HCT116 (cell line): ENCODE measurements at regions not wholly inside any gene's neighbourhood (a gene's known extent, or its start where the extent isn't known, plus 50 kb on each side); places are given as distances from the start of the nearest gene placed in this dataset.

Experiments
- ATAC-seq: fragments of 200-7000 bp; cut with Tn5 transposase; 2 replicates; pipeline ENCODE4 v1.9.1; 2020; ENCODE audit warnings: mild to moderate bottlenecking, moderate library complexity
- BruUV-seq: library from RNA; stranded (reverse); fragments of 400-500 nt; replicated peaks from 2 replicates; lab custom pipeline; 2021; lab: Mats Ljungman, UMichigan
- CTCF ChIA-PET: fragments of 300-600 bp; sonication (Branson Sonifier 250); formaldehyde crosslinking; loops from one replicate; lab custom pipeline; 2021; ENCODE audit warnings: antibody characterized with exemption; lab: Charles Lee
- POLR2A ChIA-PET: fragments of 300-600, 350-600 bp; sonication (Branson Sonifier 250); formaldehyde crosslinking; loops from one replicate; lab custom pipeline; 2021; ENCODE audit warnings: antibody characterized with exemption; lab: Charles Lee
- RAD21 ChIA-PET, 2 experiments: fragments of 300-600 bp; sonication (Branson Sonifier 250); formaldehyde crosslinking; loops; one replicate each; lab custom pipeline; 2023; ENCODE audit warnings: low total read pairs in 2 of 2; ENCODE audit not compliant: uncharacterized antibody in 2 of 2, unreplicated experiment in 2 of 2, low non-redundant PET in 1 of 2; lab: Charles Lee
- DNase-seq: peaks from one replicate; pipeline ENCODE4 v3.0.0-alpha.2; 2010; ENCODE audit warnings: low read depth, low spot score
- H2AFZ ChIP-seq: fragments of 200-600 bp; shearing (Covaris generic), sonication (generic); 2 replicates; pipeline ENCODE4 v1.6.1; 2017; ENCODE audit warnings: low read depth, mixed run types, mixed read lengths, antibody characterized with exemption, low read length; ENCODE audit not compliant: poor library complexity, severe bottlenecking
- H3K27ac ChIP-seq: 2 replicates; pipeline ENCODE4 v1.5.1; 2012; ENCODE audit warnings: low read depth, low read length
- H3K27me3 ChIP-seq: fragments of 200-600 bp; sonication (generic); 2 replicates; pipeline ENCODE4 v1.6.1; 2016; ENCODE audit warnings: mixed run types, low read length, mixed read lengths; ENCODE audit not compliant: insufficient read depth
- H3K36me3 ChIP-seq, 2 experiments: fragments of 200-500 bp in 1 of 2; fragments of 200-600 bp in 1 of 2; sonication (Bioruptor generic) in 1 of 2; sonication (generic) in 1 of 2; 2 replicates each; pipeline versions ENCODE4 v1.5.1 to v1.6.1; 2014 to 2016; ENCODE audit warnings: low read length in 2 of 2, inconsistent platforms in 1 of 2, mixed read lengths in 1 of 2, mixed run types in 1 of 2; ENCODE audit not compliant: insufficient read depth in 2 of 2, control insufficient read depth in 1 of 2
- H3K4me1 ChIP-seq, 2 experiments: fragments of 200-600 bp in 1 of 2; sonication (generic) in 1 of 2; 2 replicates each; pipeline versions ENCODE4 v1.5.1 to v1.6.1; 2012 to 2017; ENCODE audit warnings: low read length in 2 of 2, inconsistent platforms in 1 of 2, mild to moderate bottlenecking in 1 of 2, mixed read lengths in 1 of 2, mixed run types in 1 of 2, moderate library complexity in 1 of 2; ENCODE audit not compliant: insufficient read depth in 2 of 2, control insufficient read depth in 1 of 2
- H3K4me2 ChIP-seq: fragments of 200-600 bp; sonication (generic); 2 replicates; pipeline ENCODE4 v1.6.1; 2017; ENCODE audit warnings: mixed run types, low read length, mixed read lengths
- H3K4me3 ChIP-seq, 2 experiments: fragments of 200-600 bp in 1 of 2; sonication (generic) in 1 of 2; replicated peaks in 1 of 2; 2 replicates each; pipeline ENCODE4 v1.5.1; 2011 to 2016; ENCODE audit warnings: low read length in 2 of 2, control low read depth in 1 of 2, low read depth in 1 of 2, mild to moderate bottlenecking in 1 of 2, mixed read lengths in 1 of 2, mixed run types in 1 of 2
- H3K79me2 ChIP-seq: fragments of 200-600 bp; sonication (generic); 2 replicates; pipeline ENCODE4 v1.6.1; 2017; ENCODE audit warnings: mild to moderate bottlenecking, mixed run types, low read length, moderate library complexity, mixed read lengths; ENCODE audit not compliant: insufficient read depth
- H3K9ac ChIP-seq: fragments of 200-600 bp; sonication (generic); 2 replicates; pipeline ENCODE4 v1.6.1; 2016; ENCODE audit warnings: low read length, mixed read lengths
- H3K9me2 ChIP-seq: fragments of 200-600 bp; sonication (generic), shearing (Covaris generic); 2 replicates; pipeline ENCODE4 v1.6.1; 2017; ENCODE audit warnings: mixed run types, mild to moderate bottlenecking, moderate library complexity; ENCODE audit not compliant: insufficient read depth
- H3K9me3 ChIP-seq, 2 experiments: fragments of 200-500 bp in 1 of 2; fragments of 200-600 bp in 1 of 2; sonication (Bioruptor generic) in 1 of 2; sonication (generic) in 1 of 2; 2 replicates each; pipeline ENCODE4 v1.6.1; 2014 to 2017; ENCODE audit warnings: low read length in 2 of 2, mixed read lengths in 2 of 2, inconsistent platforms in 1 of 2, low read depth in 1 of 2, mild to moderate bottlenecking in 1 of 2, mixed run types in 1 of 2, moderate library complexity in 1 of 2; ENCODE audit not compliant: control insufficient read depth in 1 of 2, insufficient read depth in 1 of 2
- H4K20me1 ChIP-seq: fragments of 200-600 bp; sonication (generic), shearing (Covaris generic); 2 replicates; pipeline ENCODE4 v1.6.1; 2017; ENCODE audit warnings: mixed run types, mild to moderate bottlenecking, moderate library complexity; ENCODE audit not compliant: insufficient read depth
- EZH2 ChIP-seq: fragments of 200-600 bp; sonication (generic); IDR thresholded peaks from 2 replicates; pipeline ENCODE4 v1.6.1; 2017; ENCODE audit warnings: antibody characterized with exemption, mixed run types
- JUND ChIP-seq: IDR thresholded peaks from 2 replicates; pipeline ENCODE4 v1.6.1; 2012
- MAX ChIP-seq: IDR thresholded peaks from 2 replicates; pipeline ENCODE4 v1.6.1; 2012
- POLR2A ChIP-seq: IDR thresholded peaks from 2 replicates; pipeline ENCODE4 v1.7.0; 2011; ENCODE audit warnings: borderline replicate concordance; ENCODE audit not compliant: insufficient read depth, insufficient read length; ENCODE audit errors: extremely low read depth
- SIN3A ChIP-seq: IDR thresholded peaks from 2 replicates; pipeline ENCODE4 v1.6.1; 2012; ENCODE audit warnings: low read depth
- SP1 ChIP-seq: IDR thresholded peaks from 2 replicates; pipeline ENCODE4 v1.6.1; 2012; ENCODE audit warnings: low read depth
- TCF7L2 ChIP-seq: IDR thresholded peaks from 2 replicates; pipeline ENCODE4 v1.7.0; 2011; ENCODE audit warnings: borderline replicate concordance, inconsistent platforms; ENCODE audit not compliant: insufficient read depth, insufficient read length; ENCODE audit errors: extremely low read depth
- YY1 ChIP-seq: IDR thresholded peaks from 2 replicates; pipeline ENCODE4 v1.6.1; 2011; ENCODE audit warnings: low read length, low read depth, moderate library complexity, mild to moderate bottlenecking; ENCODE audit not compliant: insufficient replicate concordance; ENCODE audit errors: extremely low read depth
- ZBTB33 ChIP-seq: IDR thresholded peaks from 2 replicates; pipeline ENCODE4 v1.6.1; 2011; ENCODE audit warnings: mild to moderate bottlenecking, low read length, moderate library complexity; ENCODE audit not compliant: insufficient replicate concordance; ENCODE audit errors: extremely low read depth
- ZNF274 ChIP-seq: fragments of 200-500 bp; sonication (Bioruptor generic); IDR thresholded peaks from 2 replicates; pipeline ENCODE4 v1.6.1; 2014; ENCODE audit warnings: mild to moderate bottlenecking, low read depth, low read length, inconsistent platforms
- intact Hi-C: fragments of 100-400 bp; cut with micrococcal nuclease; formaldehyde crosslinking; loops from 2 replicates; pipeline ENCODE4 v1.10.0; 2022
- TF ChIP-seq, protein P1 (sequence below), 3 experiments: fragments of 200-600 bp in 1 of 3; sonication (generic) in 1 of 3; IDR thresholded peaks in 2 of 3; conservative IDR thresholded peaks in 1 of 3; 2 replicates each; pipeline ENCODE4 v1.5.1; 2012 to 2017; ENCODE audit warnings: low read depth in 2 of 3, low read length in 2 of 3, antibody characterized with exemption in 1 of 3, borderline replicate concordance in 1 of 3, control low read depth in 1 of 3, mild to moderate bottlenecking in 1 of 3, mixed read lengths in 1 of 3, mixed run types in 1 of 3, moderate library complexity in 1 of 3; ENCODE audit not compliant: insufficient read depth in 1 of 3
- TF ChIP-seq, protein P2 (sequence below): IDR thresholded peaks from 2 replicates; pipeline ENCODE4 v1.6.1; 2012

DNA sequence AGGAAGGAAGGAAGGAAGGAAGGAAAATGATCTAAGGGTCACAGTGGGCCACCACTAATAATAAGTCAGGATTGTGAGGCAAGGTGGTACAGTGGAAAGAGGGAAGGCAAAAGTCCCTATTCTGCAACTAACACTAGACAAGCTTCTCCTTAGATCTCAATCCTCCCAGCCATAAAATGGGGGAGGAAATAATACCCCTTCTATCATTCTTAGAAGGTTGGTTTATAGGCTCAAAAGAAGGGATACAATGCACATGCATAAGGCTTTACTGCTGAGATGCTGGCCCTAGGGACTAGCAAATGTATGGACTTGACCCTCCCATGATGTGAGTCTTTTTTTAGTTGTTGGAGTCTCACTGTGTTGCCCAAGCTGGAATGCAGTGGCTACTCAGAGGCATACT is 167.7 kb upstream of the ZNF507 start:
- Histone ChIP-seq H3K27me3 (no peaks in the 10 kb centered on the region), H3K9me2 (no peaks in the 10 kb centered on the region), H3K79me2 (no peaks in the 10 kb centered on the region), H3K4me3 (no peak overlapping the region), H3K9ac (no peak overlapping the region), H4K20me1 (no peaks in the 10 kb centered on the region), H3K36me3 (no peaks in the 10 kb centered on the region), H3K9me3 (no peaks in the 10 kb centered on the region), H3K27ac (no peak overlapping the region), H3K4me2 (no peak overlapping the region), H2AFZ (no peak overlapping the region), H3K4me1 (no peaks in the 10 kb centered on the region)
- ChIA-PET POLR2A (no interaction called here), CTCF (no interaction called here), RAD21 (no interaction called here)
- intact Hi-C loops: no loop called here
- BruUV-seq: no TSS peak
- DNase-seq: no peak
- no peak for ATAC-seq
- TF ChIP-seq YY1 (no peak), ZNF274 (no peak), TCF7L2 (no peak)
- TF ChIP-seq, protein P1, sequence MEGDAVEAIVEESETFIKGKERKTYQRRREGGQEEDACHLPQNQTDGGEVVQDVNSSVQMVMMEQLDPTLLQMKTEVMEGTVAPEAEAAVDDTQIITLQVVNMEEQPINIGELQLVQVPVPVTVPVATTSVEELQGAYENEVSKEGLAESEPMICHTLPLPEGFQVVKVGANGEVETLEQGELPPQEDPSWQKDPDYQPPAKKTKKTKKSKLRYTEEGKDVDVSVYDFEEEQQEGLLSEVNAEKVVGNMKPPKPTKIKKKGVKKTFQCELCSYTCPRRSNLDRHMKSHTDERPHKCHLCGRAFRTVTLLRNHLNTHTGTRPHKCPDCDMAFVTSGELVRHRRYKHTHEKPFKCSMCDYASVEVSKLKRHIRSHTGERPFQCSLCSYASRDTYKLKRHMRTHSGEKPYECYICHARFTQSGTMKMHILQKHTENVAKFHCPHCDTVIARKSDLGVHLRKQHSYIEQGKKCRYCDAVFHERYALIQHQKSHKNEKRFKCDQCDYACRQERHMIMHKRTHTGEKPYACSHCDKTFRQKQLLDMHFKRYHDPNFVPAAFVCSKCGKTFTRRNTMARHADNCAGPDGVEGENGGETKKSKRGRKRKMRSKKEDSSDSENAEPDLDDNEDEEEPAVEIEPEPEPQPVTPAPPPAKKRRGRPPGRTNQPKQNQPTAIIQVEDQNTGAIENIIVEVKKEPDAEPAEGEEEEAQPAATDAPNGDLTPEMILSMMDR (IDR thresholded peaks at IDR 0.05 in 2 of 3, conservative IDR thresholded peaks at IDR 0.05 in 1 of 3; ENCODE audit: borderline replicate concordance in 1 of 3, insufficient read depth in 1 of 3, low read depth in 2 of 3, low read length in 2 of 3): no peak

- H3K4me3 ChIP-seq: no peak overlapping the region
- H3K79me2 ChIP-seq: no peaks in the 10 kb centered on the region
- H3K27me3 ChIP-seq: no peaks in the 10 kb centered on the region
- intact Hi-C loops: no loop called here
- no peak overlapping the region for H3K9ac ChIP-seq
- DNase-seq (no peak), ATAC-seq (no peak)
- H4K20me1 ChIP-seq: no peaks in the 10 kb centered on the region
- ChIA-PET RAD21 (no interaction called here), CTCF (no interaction called here), POLR2A (no interaction called here)
- H3K36me3 ChIP-seq: no peaks in the 10 kb centered on the region
- no peak overlapping the region for H2AFZ ChIP-seq
- H3K9me3 ChIP-seq: no peaks in the 10 kb centered on the region
- H3K4me1 ChIP-seq: no peaks in the 10 kb centered on the region
- H3K27ac ChIP-seq: no peak overlapping the region
- no peaks in the 10 kb centered on the region for H3K9me2 ChIP-seq
- H3K4me2 ChIP-seq: no peak overlapping the region
- BruUV-seq: no TSS peak
- no peak for TF ChIP-seq SIN3A
- no peak for TF ChIP-seq EZH2
- no peak for TF ChIP-seq YY1
- TF ChIP-seq, protein P1 (IDR thresholded peaks at IDR 0.05 in 2 of 3, conservative IDR thresholded peaks at IDR 0.05 in 1 of 3; ENCODE audit: borderline replicate concordance in 1 of 3, insufficient read depth in 1 of 3, low read depth in 2 of 3, low read length in 2 of 3): no peak
- TF ChIP-seq, protein P2, sequence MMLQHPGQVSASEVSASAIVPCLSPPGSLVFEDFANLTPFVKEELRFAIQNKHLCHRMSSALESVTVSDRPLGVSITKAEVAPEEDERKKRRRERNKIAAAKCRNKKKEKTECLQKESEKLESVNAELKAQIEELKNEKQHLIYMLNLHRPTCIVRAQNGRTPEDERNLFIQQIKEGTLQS: no peak
- TF ChIP-seq ZNF274: no peak
- no peak for TF ChIP-seq POLR2A
- TF ChIP-seq TCF7L2: no peak
- TF ChIP-seq MAX: no peak
- no peak for TF ChIP-seq JUND
- TF ChIP-seq ZBTB33: no peak
- TF ChIP-seq SP1: no peak
These were observed 167.0 kb upstream of the ZNF507 start for GRCh38 chr19:32178401-32178800.
